ENCODE measurements at regions not wholly inside any gene's neighbourhood (a gene's known extent, or its start where the extent isn't known, plus 50 kb on each side); places are given as distances from the start of the nearest gene placed in this dataset.

- no peak for ATAC-seq (ENCODE audit: low read depth)
These were observed 67.1 kb upstream of the HK2 start for GRCh38 chr2:74766780-74767179.

GRCh38 chr2:74767618-74768017, 66.3 kb upstream of the HK2 start:
- POLR2A ChIA-PET, result no interaction called here
- no peak overlapping the region for H3K4me2 ChIP-seq (replicated peaks; ENCODE audit: low read depth, low read length, poor library complexity, severe bottlenecking)
- CTCF ChIA-PET, result no interaction called here
- H3K27ac Mint-ChIP-seq, result no peak overlapping the region
- ATAC-seq (ENCODE audit: low read depth), result no peak
- intact Hi-C loops (cut with micrococcal nuclease), result no loop called here
- H3K4me3 Mint-ChIP-seq, result no peak overlapping the region
- H3K36me3 ChIP-seq (replicated peaks in 1 of 2; ENCODE audit: control extremely low read depth in 1 of 2, control insufficient read depth in 1 of 2, extremely low read depth in 1 of 2, insufficient read depth in 2 of 2, low read length in 1 of 2), result no peaks in the 10 kb centered on the region
- H3K9me3 Mint-ChIP-seq (ENCODE audit: insufficient read depth), result no peaks in the 10 kb centered on the region
- H3K4me3 ChIP-seq (ENCODE audit: control extremely low read depth in 1 of 5, extremely low read depth in 1 of 5, insufficient read depth in 1 of 5, low read depth in 2 of 5, low read length in 4 of 5), result no peak overlapping the region
- H3K4me1 Mint-ChIP-seq, result peaks cover 2% of the 10 kb centered on the region
- no peak overlapping the region for H3K27ac ChIP-seq (ENCODE audit: low read length in 2 of 2)
- H3K9me3 ChIP-seq (ENCODE audit: control extremely low read depth in 1 of 3, control insufficient read depth in 2 of 3, insufficient read depth in 1 of 3, low read length in 2 of 3), result no peaks in the 10 kb centered on the region
- no peak for TF ChIP-seq EZH2 (IDR thresholded peaks at IDR 0.05; ENCODE audit: borderline replicate concordance, insufficient read depth, low read depth, low read length, poor library complexity, severe bottlenecking)
- no peak for TF ChIP-seq CTCF (IDR thresholded peaks at IDR 0.05)
- H3K27me3 Mint-ChIP-seq, result peaks cover 3% of the 10 kb centered on the region
- peaks cover 0 to 3% (median 0%) of the 10 kb centered on the region in 4 experiments for H3K27me3 ChIP-seq (replicated peaks in 1 of 4; ENCODE audit: control extremely low read depth in 1 of 4, control insufficient read depth in 3 of 4, insufficient read depth in 4 of 4, low read length in 3 of 4)
- DNase-seq, result no peak
- no CpG with 5 or more reads among the region's 2 CpGs for WGBS (ENCODE audit: insufficient coverage)
- H4K20me1 ChIP-seq (ENCODE audit: control insufficient read depth, insufficient read depth, low read length, poor library complexity, severe bottlenecking), result no peaks in the 10 kb centered on the region
- H3K9ac ChIP-seq (ENCODE audit: low read length), result no peak overlapping the region
- no peak overlapping the region for H2AFZ ChIP-seq (ENCODE audit: insufficient read depth, low read depth, low read length, poor library complexity, severe bottlenecking)
- no peaks in the 10 kb centered on the region for H3K79me2 ChIP-seq (ENCODE audit: control insufficient read depth, insufficient read depth, low read length)
- H3K4me1 ChIP-seq (ENCODE audit: control insufficient read depth in 2 of 2, insufficient read depth in 2 of 2, low read length in 2 of 2), result no peaks in the 10 kb centered on the region

More at GRCh38 chr2:74766780-74767179, 67.1 kb upstream of the HK2 start:
- H3K9me3 ChIP-seq (ENCODE audit: control extremely low read depth in 1 of 3, control insufficient read depth in 2 of 3, insufficient read depth in 1 of 3, low read length in 2 of 3), result no peaks in the 10 kb centered on the region
- intact Hi-C loops (cut with micrococcal nuclease), result no loop called here
- no peaks in the 10 kb centered on the region for H4K20me1 ChIP-seq (ENCODE audit: control insufficient read depth, insufficient read depth, low read length, poor library complexity, severe bottlenecking)
- no peak overlapping the region for H3K4me3 ChIP-seq (ENCODE audit: control extremely low read depth in 1 of 5, extremely low read depth in 1 of 5, insufficient read depth in 1 of 5, low read depth in 2 of 5, low read length in 4 of 5)
- DNase-seq, result no peak
- H3K27ac ChIP-seq (ENCODE audit: low read length in 2 of 2), result no peak overlapping the region
- H3K4me2 ChIP-seq (replicated peaks; ENCODE audit: low read depth, low read length, poor library complexity, severe bottlenecking), result no peak overlapping the region
- Mint-ChIP-seq H3K9me3 (ENCODE audit: insufficient read depth) (no peaks in the 10 kb centered on the region), H3K4me1 (peaks cover 2% of the 10 kb centered on the region), H3K27ac (no peak overlapping the region), H3K4me3 (no peak overlapping the region), H3K27me3 (peaks cover 3% of the 10 kb centered on the region)
- H2AFZ ChIP-seq (ENCODE audit: insufficient read depth, low read depth, low read length, poor library complexity, severe bottlenecking), result no peak overlapping the region
- CTCF ChIA-PET, result no interaction called here
- no peaks in the 10 kb centered on the region for H3K79me2 ChIP-seq (ENCODE audit: control insufficient read depth, insufficient read depth, low read length)
- no peaks in the 10 kb centered on the region for H3K4me1 ChIP-seq (ENCODE audit: control insufficient read depth in 2 of 2, insufficient read depth in 2 of 2, low read length in 2 of 2)
- 80% methylated on average over 1 of the region's 3 CpGs for whole genome bisulfite sequencing (ENCODE audit: insufficient coverage)
- POLR2A ChIA-PET, result no interaction called here
- TF ChIP-seq EZH2 (IDR thresholded peaks at IDR 0.05; ENCODE audit: borderline replicate concordance, insufficient read depth, low read depth, low read length, poor library complexity, severe bottlenecking), result no peak
- TF ChIP-seq CTCF (IDR thresholded peaks at IDR 0.05), result no peak
- H3K27me3 ChIP-seq (replicated peaks in 1 of 4; ENCODE audit: control extremely low read depth in 1 of 4, control insufficient read depth in 3 of 4, insufficient read depth in 4 of 4, low read length in 3 of 4), result peaks cover 0 to 3% (median 0%) of the 10 kb centered on the region in 4 experiments
- H3K36me3 ChIP-seq (replicated peaks in 1 of 2; ENCODE audit: control extremely low read depth in 1 of 2, control insufficient read depth in 1 of 2, extremely low read depth in 1 of 2, insufficient read depth in 2 of 2, low read length in 1 of 2), result no peaks in the 10 kb centered on the region
- no peak overlapping the region for H3K9ac ChIP-seq (ENCODE audit: low read length)
